ENCODE measurements at regions not wholly inside any gene's neighbourhood (a gene's known extent, or its start where the extent isn't known, plus 50 kb on each side); places are given as distances from the start of the nearest gene placed in this dataset.

GRCh38 chr3:118534519-118534918 is 500.1 kb downstream of the IGSF11 start:
- TF ChIP-seq POLR2A (IDR thresholded peaks at IDR 0.05) (no peak), CTCF (IDR thresholded peaks at IDR 0.05) (no peak)

Measured in adrenal gland (tissue), 5 donors.